OCI-LY3 (cell line): ENCODE measurements at regions not wholly inside any gene's neighbourhood (a gene's known extent, or its start where the extent isn't known, plus 50 kb on each side); places are given as distances from the start of the nearest gene placed in this dataset.

Source experiments
- EZH2phosphoT487 ChIP-seq: fragments of 200-600 bp; shearing (Covaris generic); IDR thresholded peaks from 2 replicates; pipeline ENCODE4 v1.6.1; 2018; ENCODE audit warnings: antibody characterized with exemption, mixed run types, low read depth
- TF ChIP-seq, protein P1 (sequence below): fragments of 200-600, 300-600 bp; sonication (generic); IDR thresholded peaks from 2 replicates; pipeline ENCODE4 v1.5.1; 2014; ENCODE audit warnings: antibody characterized with exemption, low read length, low read depth

DNA sequence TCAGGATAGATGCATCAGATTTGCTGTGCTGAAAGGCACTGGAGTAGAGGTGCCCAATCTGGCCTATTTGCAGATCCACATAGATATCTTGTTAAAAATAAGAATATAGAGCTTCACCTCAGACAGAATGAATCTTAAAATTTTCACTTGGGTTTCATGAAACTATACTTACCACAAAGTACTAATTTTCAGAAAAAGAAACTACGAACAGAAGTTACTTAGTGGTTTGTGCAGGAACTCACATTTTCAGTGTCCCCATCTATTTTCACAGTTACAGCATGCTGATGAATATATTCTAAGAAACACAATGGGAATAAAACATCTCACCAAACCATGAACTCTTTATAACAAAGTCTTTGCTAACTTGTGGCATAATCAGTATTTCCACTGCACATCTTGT, 449.4 kb downstream of the RERGL start:
- TF ChIP-seq, protein P1, sequence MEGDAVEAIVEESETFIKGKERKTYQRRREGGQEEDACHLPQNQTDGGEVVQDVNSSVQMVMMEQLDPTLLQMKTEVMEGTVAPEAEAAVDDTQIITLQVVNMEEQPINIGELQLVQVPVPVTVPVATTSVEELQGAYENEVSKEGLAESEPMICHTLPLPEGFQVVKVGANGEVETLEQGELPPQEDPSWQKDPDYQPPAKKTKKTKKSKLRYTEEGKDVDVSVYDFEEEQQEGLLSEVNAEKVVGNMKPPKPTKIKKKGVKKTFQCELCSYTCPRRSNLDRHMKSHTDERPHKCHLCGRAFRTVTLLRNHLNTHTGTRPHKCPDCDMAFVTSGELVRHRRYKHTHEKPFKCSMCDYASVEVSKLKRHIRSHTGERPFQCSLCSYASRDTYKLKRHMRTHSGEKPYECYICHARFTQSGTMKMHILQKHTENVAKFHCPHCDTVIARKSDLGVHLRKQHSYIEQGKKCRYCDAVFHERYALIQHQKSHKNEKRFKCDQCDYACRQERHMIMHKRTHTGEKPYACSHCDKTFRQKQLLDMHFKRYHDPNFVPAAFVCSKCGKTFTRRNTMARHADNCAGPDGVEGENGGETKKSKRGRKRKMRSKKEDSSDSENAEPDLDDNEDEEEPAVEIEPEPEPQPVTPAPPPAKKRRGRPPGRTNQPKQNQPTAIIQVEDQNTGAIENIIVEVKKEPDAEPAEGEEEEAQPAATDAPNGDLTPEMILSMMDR, result no peak
- no peak for TF ChIP-seq EZH2phosphoT487
